ENCODE measurements at regions not wholly inside any gene's neighbourhood (a gene's known extent, or its start where the extent isn't known, plus 50 kb on each side); places are given as distances from the start of the nearest gene placed in this dataset.

GRCh38 chr13:21936674-21937073 is 265.8 kb downstream of the FGF9 start:
- intact Hi-C loops (cut with micrococcal nuclease), result no loop called here
- Histone ChIP-seq H3K18ac (ENCODE audit: low read depth, low read length) (no peak overlapping the region), H3K23ac (ENCODE audit: low read depth, low read length) (no peak overlapping the region), H2AK5ac (ENCODE audit: low read depth, low read length) (0 out of 2 replicates have a peak overlapping the region, but pooled peaks have one; percentile 3), H2BK15ac (ENCODE audit: low read depth, low read length) (no peak overlapping the region), H3K56ac (ENCODE audit: extremely low read depth, insufficient read depth, low read length) (no peak overlapping the region), H3K4me3 (ENCODE audit: insufficient read depth, low read depth, low read length) (no peak overlapping the region), H2AFZ (replicated peaks; ENCODE audit: low read length, poor library complexity) (no peak overlapping the region), H3K9me1 (ENCODE audit: insufficient read depth, low read length) (no peaks in the 10 kb centered on the region), H3K36me3 (ENCODE audit: control insufficient read depth, insufficient read depth, low read length) (no peaks in the 10 kb centered on the region), H4K5ac (ENCODE audit: low read depth, low read length) (no peak overlapping the region), H4K8ac (ENCODE audit: low read depth in 2 of 2, low read length in 2 of 2) (no peak overlapping the region), H2BK5ac (ENCODE audit: low read depth, low read length, poor library complexity, severe bottlenecking) (peak overlapping the region; percentile 86), H3K27ac (ENCODE audit: insufficient read depth, low read length) (no peak overlapping the region), H3K79me1 (ENCODE audit: low read depth in 1 of 2, low read length in 2 of 2) (no peaks in the 10 kb centered on the region), H3K9me3 (ENCODE audit: control insufficient read depth, insufficient read depth, low read length) (peaks cover 6% of the 10 kb centered on the region), H2AK9ac (replicated peaks; ENCODE audit: low read depth, low read length, poor library complexity) (no peak overlapping the region), H3K9ac (ENCODE audit: low read depth, low read length) (no peak overlapping the region), H2BK120ac (ENCODE audit: low read depth, low read length) (no peak overlapping the region), H3K4me1 (ENCODE audit: control insufficient read depth, insufficient read depth, low read length) (peaks cover 6% of the 10 kb centered on the region; the same call in 1 of the 2 replicates), H4K91ac (ENCODE audit: insufficient read depth, low read depth, low read length) (no peak overlapping the region), H3K27me3 (ENCODE audit: control insufficient read depth, insufficient read depth, low read length) (peaks cover 4% of the 10 kb centered on the region), H4K20me1 (ENCODE audit: insufficient read depth, low read length) (no peaks in the 10 kb centered on the region), H2BK20ac (ENCODE audit: low read depth, low read length) (no peak overlapping the region), H3K4me2 (ENCODE audit: low read depth, low read length) (no peak overlapping the region), H3K14ac (replicated peaks; ENCODE audit: low read depth, low read length) (no peak overlapping the region), H3K4ac (ENCODE audit: low read depth, low read length) (no peak overlapping the region)
- POLR2A ChIA-PET (ENCODE audit: unreplicated experiment), result no interaction called here
- in situ Hi-C loops (cut with MboI; ENCODE audit: low sequenced_read_pairs), result no loop called here
- 83% methylated on average over 2 of the region's 4 CpGs; no CpG with 5 or more reads in 1 of the 2 experiments for WGBS, 2 experiments (ENCODE audit: extremely low coverage in 2 of 2, insufficient read length in 1 of 2)
- ATAC-seq (ENCODE audit: low read depth) (no peak), DNase-seq (no peak)
- TF ChIP-seq BHLHE40 (IDR thresholded peaks at IDR 0.05; ENCODE audit: low read depth, low read length), result no peak
- TF ChIP-seq MAFK (IDR thresholded peaks at IDR 0.05; ENCODE audit: low read depth, low read length), result no peak
- TF ChIP-seq ELK1 (IDR thresholded peaks at IDR 0.05; ENCODE audit: borderline replicate concordance, low read depth, low read length), result no peak
- no peak for TF ChIP-seq SMC3 (IDR thresholded peaks at IDR 0.05; ENCODE audit: low read depth, low read length)
- no TSS peak for BruUV-seq (replicated peaks)
- dilution Hi-C loops (cut with HindIII; ENCODE audit: low sequenced_read_pairs, unreplicated experiment), result no loop called here
- CTCF ChIA-PET, result no interaction called here
